ENCODE measurements at regions not wholly inside any gene's neighbourhood (a gene's known extent, or its start where the extent isn't known, plus 50 kb on each side); places are given as distances from the start of the nearest gene placed in this dataset.

DNA sequence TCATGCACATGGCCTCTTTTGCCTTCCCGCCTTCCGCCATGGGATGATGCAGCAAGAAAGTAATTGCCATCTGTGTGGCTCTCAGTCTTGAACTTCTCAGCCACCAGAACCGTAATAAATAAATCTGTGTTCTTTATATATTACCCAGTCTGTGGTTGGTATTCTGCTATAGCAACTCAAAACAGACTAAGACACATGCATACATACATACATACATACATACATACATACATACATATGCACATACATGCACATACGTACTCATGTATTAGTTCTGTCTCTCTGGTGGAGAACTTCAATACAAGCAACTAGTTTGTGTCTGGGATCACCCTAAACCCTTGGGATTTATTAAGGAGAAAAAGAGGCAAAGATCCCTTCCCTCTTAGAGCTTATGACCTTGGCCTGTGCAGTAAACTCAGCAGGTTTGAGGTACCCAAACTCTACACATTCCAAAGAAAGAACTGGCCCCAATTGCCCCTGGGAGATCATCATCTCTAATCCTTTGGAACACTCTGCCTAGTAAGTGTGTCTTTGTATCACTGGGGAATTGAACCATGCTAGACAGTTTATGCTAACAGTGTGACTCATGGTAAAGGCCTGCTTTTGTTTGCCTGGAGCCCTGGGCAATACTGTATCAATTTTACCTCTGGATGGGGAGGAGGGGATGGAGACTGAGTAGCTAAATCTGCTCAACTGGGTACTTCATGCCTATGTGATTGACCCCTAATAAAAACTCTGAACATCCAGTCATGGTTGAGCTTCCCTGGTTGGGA lies 115.6 kb upstream of the LMCD1 start:
- H3K4me1 ChIP-seq (ENCODE audit: control extremely low read depth in 1 of 4, control insufficient read depth in 4 of 4, insufficient read depth in 4 of 4, low read length in 3 of 4): no peaks in the 10 kb centered on the region
- 100% methylated on average over 2 of the region's 4 CpGs for WGBS (ENCODE audit: insufficient coverage)
- POLR2A ChIA-PET: no interaction called here
- no peaks in the 10 kb centered on the region for H3K27me3 ChIP-seq (replicated peaks in 2 of 5; ENCODE audit: control insufficient read depth in 4 of 5, insufficient read depth in 5 of 5, low read length in 4 of 5)
- H3K36me3 ChIP-seq (ENCODE audit: control insufficient read depth in 4 of 4, insufficient read depth in 4 of 4, low read length in 3 of 4): no peaks in the 10 kb centered on the region
- no peak for DNase-seq
- CTCF ChIA-PET: interaction anchor here (0.8 to 1.4 kb wide), 3 partner anchors 13 to 62 kb away, joined by 3 to 7 read pairs (median 3); no protein-coding TSS in a partner anchor
- no peak overlapping the region for H3K27ac ChIP-seq (ENCODE audit: insufficient read depth in 1 of 2, low read depth in 1 of 2, low read length in 2 of 2, poor library complexity in 1 of 2, severe bottlenecking in 2 of 2)
- H3K4me3 ChIP-seq (ENCODE audit: control insufficient read depth in 1 of 7, extremely low read depth in 1 of 7, insufficient read depth in 4 of 7, low read depth in 2 of 7, low read length in 6 of 7): no peak overlapping the region
- H3K9me3 ChIP-seq (ENCODE audit: control extremely low read depth in 1 of 5, control insufficient read depth in 4 of 5, insufficient read depth in 2 of 5, low read depth in 1 of 5, low read length in 4 of 5): peaks cover 0 to 3% (median 0%) of the 10 kb centered on the region in 5 experiments

DNA sequence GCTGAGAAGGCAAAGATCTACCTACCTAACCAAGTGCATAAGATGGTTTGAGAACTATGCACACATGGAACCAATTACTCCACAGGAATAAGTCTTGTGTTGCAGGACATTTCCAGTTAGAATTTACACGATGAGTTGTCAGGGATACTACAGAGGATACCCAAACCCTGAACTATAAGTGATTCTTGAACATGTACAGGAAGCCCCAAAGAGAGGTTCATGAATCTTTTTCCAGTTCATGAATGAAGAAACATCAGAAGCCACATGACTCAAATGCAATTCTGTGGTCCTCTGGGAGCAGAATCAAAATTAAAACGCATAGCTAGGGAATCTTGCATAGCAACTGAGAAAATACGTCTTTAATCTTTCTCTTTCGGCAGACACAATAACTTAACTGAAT lies 114.1 kb upstream of the LMCD1 start:
- POLR2A ChIA-PET: interaction anchor here (0.6 kb wide), 1 partner anchor 20 kb away, joined by 3 read pairs; no protein-coding TSS in a partner anchor

DNA sequence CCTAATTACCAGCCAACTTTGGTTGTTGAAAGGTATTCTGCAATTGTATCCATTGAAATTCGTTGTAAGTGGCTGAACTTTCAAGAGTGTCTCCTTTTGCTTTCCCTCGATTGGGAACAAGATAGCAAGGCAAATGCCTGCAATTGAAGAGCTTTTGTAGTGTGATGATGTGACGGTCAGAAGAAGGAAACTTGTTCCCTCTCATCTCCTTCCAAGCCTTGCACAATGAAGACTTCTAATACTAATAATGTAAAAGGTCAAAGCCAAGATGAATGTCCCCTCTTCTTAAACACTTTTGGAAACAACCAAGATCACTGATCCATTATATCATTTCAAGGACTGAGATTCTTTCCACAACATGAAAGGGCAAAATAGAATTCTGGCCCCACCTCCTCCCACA lies 101.9 kb upstream of the LMCD1 start:
- no peak for DNase-seq
- Histone ChIP-seq H3K27ac (ENCODE audit: insufficient read depth in 1 of 2, low read depth in 1 of 2, low read length in 2 of 2, poor library complexity in 1 of 2, severe bottlenecking in 2 of 2) (no peak overlapping the region), H3K27me3 (replicated peaks in 2 of 5; ENCODE audit: control insufficient read depth in 4 of 5, insufficient read depth in 5 of 5, low read length in 4 of 5) (no peaks in the 10 kb centered on the region), H3K36me3 (ENCODE audit: control insufficient read depth in 4 of 4, insufficient read depth in 4 of 4, low read length in 3 of 4) (no peaks in the 10 kb centered on the region), H3K9me3 (ENCODE audit: control extremely low read depth in 1 of 5, control insufficient read depth in 4 of 5, insufficient read depth in 2 of 5, low read depth in 1 of 5, low read length in 4 of 5) (peaks cover 0 to 10% (median 3%) of the 10 kb centered on the region in 5 experiments), H3K4me1 (ENCODE audit: control extremely low read depth in 1 of 4, control insufficient read depth in 4 of 4, insufficient read depth in 4 of 4, low read length in 3 of 4) (no peaks in the 10 kb centered on the region), H3K4me3 (ENCODE audit: control insufficient read depth in 1 of 7, extremely low read depth in 1 of 7, insufficient read depth in 4 of 7, low read depth in 2 of 7, low read length in 6 of 7) (no peak overlapping the region)
- POLR2A ChIA-PET: interaction anchor here (0.6 kb wide), 1 partner anchor 43 kb away, joined by 3 read pairs; no protein-coding TSS in a partner anchor
- 100% methylated on average over 1 of the region's 3 CpGs for WGBS (ENCODE audit: insufficient coverage)
- CTCF ChIA-PET: no interaction called here

More for the DNA sequence above, 114.1 kb upstream of the LMCD1 start:
- Histone ChIP-seq H3K27me3 (replicated peaks in 2 of 5; ENCODE audit: control insufficient read depth in 4 of 5, insufficient read depth in 5 of 5, low read length in 4 of 5) (no peaks in the 10 kb centered on the region), H3K4me1 (ENCODE audit: control extremely low read depth in 1 of 4, control insufficient read depth in 4 of 4, insufficient read depth in 4 of 4, low read length in 3 of 4) (no peaks in the 10 kb centered on the region), H3K27ac (ENCODE audit: insufficient read depth in 1 of 2, low read depth in 1 of 2, low read length in 2 of 2, poor library complexity in 1 of 2, severe bottlenecking in 2 of 2) (no peak overlapping the region), H3K36me3 (ENCODE audit: control insufficient read depth in 4 of 4, insufficient read depth in 4 of 4, low read length in 3 of 4) (no peaks in the 10 kb centered on the region), H3K4me3 (ENCODE audit: control insufficient read depth in 1 of 7, extremely low read depth in 1 of 7, insufficient read depth in 4 of 7, low read depth in 2 of 7, low read length in 6 of 7) (no peak overlapping the region), H3K9me3 (ENCODE audit: control extremely low read depth in 1 of 5, control insufficient read depth in 4 of 5, insufficient read depth in 2 of 5, low read depth in 1 of 5, low read length in 4 of 5) (peaks cover 0 to 3% (median 0%) of the 10 kb centered on the region in 5 experiments)
- 100% methylated on average over 1 of the region's 4 CpGs for WGBS (ENCODE audit: insufficient coverage)
- DNase-seq: no peak
- CTCF ChIA-PET: interaction anchor here (1.4 kb wide), 1 partner anchor 29 kb away, joined by 5 read pairs; no protein-coding TSS in a partner anchor

DNA sequence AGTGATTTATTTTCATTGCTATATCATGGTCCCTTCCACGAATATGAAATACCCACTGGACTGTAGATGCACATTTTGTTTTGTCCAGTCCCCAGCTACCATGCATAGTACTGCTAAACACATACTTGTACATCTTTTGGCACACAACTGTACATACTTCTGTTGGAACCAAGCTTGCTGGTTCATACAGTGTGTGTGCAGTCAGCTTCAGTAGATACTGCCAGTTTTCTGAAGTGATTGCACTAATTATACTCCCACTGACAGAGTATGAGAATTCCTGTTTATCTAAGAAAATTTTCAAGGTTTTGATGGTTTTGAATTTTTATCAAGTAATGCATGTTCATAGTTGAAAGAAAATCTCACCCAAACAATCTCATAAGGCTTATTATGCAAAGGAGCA lies 100.7 kb upstream of the LMCD1 start:
- Histone ChIP-seq H3K36me3 (ENCODE audit: control insufficient read depth in 4 of 4, insufficient read depth in 4 of 4, low read length in 3 of 4) (no peaks in the 10 kb centered on the region), H3K27ac (ENCODE audit: insufficient read depth in 1 of 2, low read depth in 1 of 2, low read length in 2 of 2, poor library complexity in 1 of 2, severe bottlenecking in 2 of 2) (no peak overlapping the region), H3K27me3 (replicated peaks in 2 of 5; ENCODE audit: control insufficient read depth in 4 of 5, insufficient read depth in 5 of 5, low read length in 4 of 5) (no peaks in the 10 kb centered on the region), H3K4me3 (ENCODE audit: control insufficient read depth in 1 of 7, extremely low read depth in 1 of 7, insufficient read depth in 4 of 7, low read depth in 2 of 7, low read length in 6 of 7) (no peak overlapping the region), H3K9me3 (ENCODE audit: control extremely low read depth in 1 of 5, control insufficient read depth in 4 of 5, insufficient read depth in 2 of 5, low read depth in 1 of 5, low read length in 4 of 5) (peaks cover 0 to 10% (median 5%) of the 10 kb centered on the region in 5 experiments), H3K4me1 (ENCODE audit: control extremely low read depth in 1 of 4, control insufficient read depth in 4 of 4, insufficient read depth in 4 of 4, low read length in 3 of 4) (no peaks in the 10 kb centered on the region)
- CTCF ChIA-PET: interaction anchor here (1.0 to 1.2 kb wide), 3 partner anchors 74 to 99 kb away, joined by 3 to 5 read pairs (median 3); no protein-coding TSS in a partner anchor
- WGBS (ENCODE audit: insufficient coverage): no CpG with 5 or more reads among the region's 1 CpG
- DNase-seq: no peak
- POLR2A ChIA-PET: no interaction called here

DNA sequence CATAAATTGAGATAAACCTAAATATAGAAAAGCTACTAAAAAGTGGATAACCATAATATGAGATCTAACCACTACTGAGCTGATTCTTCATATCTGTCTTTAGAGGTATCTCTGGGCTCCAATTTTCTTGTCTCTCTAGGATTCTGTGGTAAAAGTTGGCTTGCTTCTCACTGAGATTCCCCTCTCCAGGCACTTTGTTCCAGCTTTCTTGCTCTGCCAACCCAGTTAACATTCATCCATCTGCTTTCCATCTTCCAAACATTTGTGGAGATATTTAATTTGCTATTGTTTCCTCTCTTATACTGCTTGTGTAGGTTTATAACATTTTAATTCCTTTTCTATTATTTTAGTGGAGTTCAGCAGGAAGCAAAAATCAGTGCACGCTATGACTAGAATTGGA lies 97.6 kb upstream of the LMCD1 start:
- ChIA-PET CTCF (interaction anchor here (0.7 to 2.0 kb wide), 3 partner anchors 9 to 79 kb away, joined by 3 to 6 read pairs (median 5); no protein-coding TSS in a partner anchor), POLR2A (no interaction called here)
- H3K4me1 ChIP-seq (ENCODE audit: control extremely low read depth in 1 of 4, control insufficient read depth in 4 of 4, insufficient read depth in 4 of 4, low read length in 3 of 4): no peaks in the 10 kb centered on the region
- H3K27me3 ChIP-seq (replicated peaks in 2 of 5; ENCODE audit: control insufficient read depth in 4 of 5, insufficient read depth in 5 of 5, low read length in 4 of 5): no peaks in the 10 kb centered on the region
- DNase-seq: no peak
- H3K36me3 ChIP-seq (ENCODE audit: control insufficient read depth in 4 of 4, insufficient read depth in 4 of 4, low read length in 3 of 4): no peaks in the 10 kb centered on the region
- peaks cover 0 to 16% (median 8%) of the 10 kb centered on the region in 5 experiments for H3K9me3 ChIP-seq (ENCODE audit: control extremely low read depth in 1 of 5, control insufficient read depth in 4 of 5, insufficient read depth in 2 of 5, low read depth in 1 of 5, low read length in 4 of 5)
- H3K27ac ChIP-seq (ENCODE audit: insufficient read depth in 1 of 2, low read depth in 1 of 2, low read length in 2 of 2, poor library complexity in 1 of 2, severe bottlenecking in 2 of 2): no peak overlapping the region
- WGBS (ENCODE audit: insufficient coverage): no CpG with 5 or more reads among the region's 1 CpG
- no peak overlapping the region for H3K4me3 ChIP-seq (ENCODE audit: control insufficient read depth in 1 of 7, extremely low read depth in 1 of 7, insufficient read depth in 4 of 7, low read depth in 2 of 7, low read length in 6 of 7)

DNA sequence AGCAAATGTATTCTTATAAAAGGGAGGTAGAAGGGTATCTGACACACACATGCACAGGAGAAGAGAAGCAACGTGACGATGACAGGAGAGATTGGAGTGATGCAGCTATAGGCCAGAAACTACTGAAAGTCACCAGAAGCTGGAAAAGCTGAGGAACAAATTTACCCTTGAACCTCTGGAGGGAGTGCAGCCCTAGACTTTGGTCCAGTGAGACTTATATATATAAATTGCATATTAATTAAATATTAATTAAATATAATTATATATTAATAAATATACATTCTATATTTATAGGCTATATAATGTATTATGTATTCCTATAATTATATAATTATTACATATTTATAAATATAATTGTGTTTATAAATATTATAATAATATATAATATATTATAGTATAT lies 96.5 kb upstream of the LMCD1 start:
- peaks cover 0 to 16% (median 8%) of the 10 kb centered on the region in 5 experiments for H3K9me3 ChIP-seq (ENCODE audit: control extremely low read depth in 1 of 5, control insufficient read depth in 4 of 5, insufficient read depth in 2 of 5, low read depth in 1 of 5, low read length in 4 of 5)
- DNase-seq: peak in 1 of 3 donors; percentile 5
- 94% methylated on average over 2 of the region's 2 CpGs for WGBS (ENCODE audit: insufficient coverage)
- H3K27ac ChIP-seq (ENCODE audit: insufficient read depth in 1 of 2, low read depth in 1 of 2, low read length in 2 of 2, poor library complexity in 1 of 2, severe bottlenecking in 2 of 2): no peak overlapping the region
- H3K4me3 ChIP-seq (ENCODE audit: control insufficient read depth in 1 of 7, extremely low read depth in 1 of 7, insufficient read depth in 4 of 7, low read depth in 2 of 7, low read length in 6 of 7): no peak overlapping the region
- POLR2A ChIA-PET: no interaction called here
- no peaks in the 10 kb centered on the region for H3K27me3 ChIP-seq (replicated peaks in 2 of 5; ENCODE audit: control insufficient read depth in 4 of 5, insufficient read depth in 5 of 5, low read length in 4 of 5)
- H3K36me3 ChIP-seq (ENCODE audit: control insufficient read depth in 4 of 4, insufficient read depth in 4 of 4, low read length in 3 of 4): no peaks in the 10 kb centered on the region
- CTCF ChIA-PET: interaction anchor here (1.2 to 2.1 kb wide), 3 partner anchors 9 to 81 kb away, joined by 4 to 6 read pairs (median 6); no protein-coding TSS in a partner anchor
- no peaks in the 10 kb centered on the region for H3K4me1 ChIP-seq (ENCODE audit: control extremely low read depth in 1 of 4, control insufficient read depth in 4 of 4, insufficient read depth in 4 of 4, low read length in 3 of 4)

DNA sequence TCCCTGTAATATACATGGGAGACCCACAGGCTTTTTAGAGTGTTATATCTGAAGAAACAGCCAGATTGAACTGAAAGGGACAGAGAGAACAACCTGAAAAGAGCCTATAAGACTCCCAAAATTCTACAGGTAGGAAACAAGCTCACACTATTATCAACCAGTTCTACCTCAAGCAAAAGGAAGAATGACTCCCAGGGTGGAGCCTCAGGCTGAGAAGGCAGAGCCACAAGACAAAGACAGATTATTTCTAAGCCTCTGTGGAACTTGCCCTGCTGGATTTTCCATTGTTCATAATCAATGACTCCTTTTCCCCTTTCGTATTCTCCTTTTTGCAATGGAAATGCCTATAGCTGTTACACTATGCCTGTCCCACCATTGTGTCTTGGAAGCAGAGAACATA lies 95.1 kb upstream of the LMCD1 start:
- ChIA-PET CTCF (interaction anchor here (1.2 to 2.1 kb wide), 2 partner anchors 7 to 11 kb away, joined by 4 to 6 read pairs; no protein-coding TSS in a partner anchor), POLR2A (no interaction called here)
- no peaks in the 10 kb centered on the region for H3K27me3 ChIP-seq (replicated peaks in 2 of 5; ENCODE audit: control insufficient read depth in 4 of 5, insufficient read depth in 5 of 5, low read length in 4 of 5)
- H3K9me3 ChIP-seq (ENCODE audit: control extremely low read depth in 1 of 5, control insufficient read depth in 4 of 5, insufficient read depth in 2 of 5, low read depth in 1 of 5, low read length in 4 of 5): peaks cover 0 to 16% (median 6%) of the 10 kb centered on the region in 5 experiments
- no peak overlapping the region for H3K4me3 ChIP-seq (ENCODE audit: control insufficient read depth in 1 of 7, extremely low read depth in 1 of 7, insufficient read depth in 4 of 7, low read depth in 2 of 7, low read length in 6 of 7)
- WGBS (ENCODE audit: insufficient coverage): 100% methylated on average over 1 of the region's 1 CpG
- no peak for DNase-seq
- H3K27ac ChIP-seq (ENCODE audit: insufficient read depth in 1 of 2, low read depth in 1 of 2, low read length in 2 of 2, poor library complexity in 1 of 2, severe bottlenecking in 2 of 2): no peak overlapping the region
- no peaks in the 10 kb centered on the region for H3K4me1 ChIP-seq (ENCODE audit: control extremely low read depth in 1 of 4, control insufficient read depth in 4 of 4, insufficient read depth in 4 of 4, low read length in 3 of 4)
- no peaks in the 10 kb centered on the region for H3K36me3 ChIP-seq (ENCODE audit: control insufficient read depth in 4 of 4, insufficient read depth in 4 of 4, low read length in 3 of 4)
